ENCODE measurements at regions not wholly inside any gene's neighbourhood (a gene's known extent, or its start where the extent isn't known, plus 50 kb on each side); places are given as distances from the start of the nearest gene placed in this dataset.

DNA sequence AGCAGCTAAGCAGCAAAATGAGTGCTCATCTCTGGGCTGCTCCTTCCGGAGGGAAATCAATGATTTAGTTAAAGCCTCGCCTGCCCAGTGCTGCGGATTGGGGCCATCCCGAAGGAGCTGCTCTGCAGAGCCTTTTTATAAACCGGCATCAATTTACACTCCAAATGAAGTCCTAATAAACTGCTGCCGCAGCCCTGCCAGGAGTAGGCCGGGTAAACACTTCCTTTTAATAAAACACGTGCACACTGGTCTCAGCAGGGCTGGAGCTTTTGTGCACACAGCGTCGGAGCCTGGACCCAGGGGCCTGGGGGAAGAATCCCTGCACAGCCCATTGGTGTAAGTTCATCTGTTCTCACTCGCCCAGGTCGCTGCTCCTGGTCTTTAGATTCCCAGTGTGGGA lies 79.6 kb upstream of the HS3ST2 start:
- Mint-ChIP-seq H3K27ac (no peak overlapping the region), H3K27me3 (peaks cover 4% of the 10 kb centered on the region), H3K4me1 (no peaks in the 10 kb centered on the region)

GRCh38 chr16:22736791-22737190 lies 77.2 kb upstream of the HS3ST2 start:
- H3K36me3 Mint-ChIP-seq: no peaks in the 10 kb centered on the region

More for the DNA sequence above, 79.6 kb upstream of the HS3ST2 start:
- DNase-seq: no peak
- H3K9me3 Mint-ChIP-seq: no peaks in the 10 kb centered on the region
- no peak for ATAC-seq (ENCODE audit: low read depth)
- H3K4me3 Mint-ChIP-seq: no peak overlapping the region
- H3K36me3 Mint-ChIP-seq: no peaks in the 10 kb centered on the region
- POLR2A ChIA-PET: no interaction called here

DNA sequence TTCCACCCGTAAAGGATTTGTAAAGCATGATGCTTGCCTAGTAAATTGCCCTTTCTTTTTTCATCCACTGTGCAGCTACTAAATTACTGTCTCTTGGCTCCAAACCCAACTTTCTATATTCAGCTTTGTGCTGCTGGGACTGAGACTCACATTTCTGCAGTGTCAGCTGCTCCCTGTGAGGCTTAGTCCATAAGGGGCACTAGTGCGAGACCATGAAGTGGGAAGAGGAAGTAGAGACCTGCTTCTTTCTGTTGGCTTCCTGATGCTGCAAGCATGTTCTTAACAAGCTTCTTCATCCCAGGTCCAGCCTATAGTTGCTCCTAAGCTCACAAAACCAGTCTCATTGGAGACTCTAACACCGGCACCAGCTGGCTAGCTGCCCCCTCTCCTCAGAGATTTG lies 74.9 kb upstream of the HS3ST2 start:
- H3K9me3 Mint-ChIP-seq: peaks cover 2% of the 10 kb centered on the region
- peaks cover 2% of the 10 kb centered on the region for H3K27me3 Mint-ChIP-seq
- DNase-seq (no peak), ATAC-seq (ENCODE audit: low read depth) (no peak)
- H3K27ac Mint-ChIP-seq: no peak overlapping the region
- H3K4me1 Mint-ChIP-seq: no peaks in the 10 kb centered on the region
- no peak overlapping the region for H3K4me3 Mint-ChIP-seq
- H3K36me3 Mint-ChIP-seq: no peaks in the 10 kb centered on the region
- POLR2A ChIA-PET: no interaction called here

More at GRCh38 chr16:22736791-22737190, 77.2 kb upstream of the HS3ST2 start:
- DNase-seq (no peak), ATAC-seq (ENCODE audit: low read depth) (no peak)
- Mint-ChIP-seq H3K9me3 (no peaks in the 10 kb centered on the region), H3K27me3 (peaks cover 2% of the 10 kb centered on the region), H3K27ac (no peak overlapping the region), H3K4me1 (no peaks in the 10 kb centered on the region), H3K4me3 (no peak overlapping the region)
- POLR2A ChIA-PET: no interaction called here

GRCh38 chr16:22743401-22743800 lies 70.6 kb upstream of the HS3ST2 start:
- H3K4me3 Mint-ChIP-seq: no peak overlapping the region
- DNase-seq (no peak), ATAC-seq (ENCODE audit: low read depth) (no peak)
- peaks cover 2% of the 10 kb centered on the region for H3K27me3 Mint-ChIP-seq
- no peaks in the 10 kb centered on the region for H3K4me1 Mint-ChIP-seq
- H3K27ac Mint-ChIP-seq: no peak overlapping the region
- peaks cover 5% of the 10 kb centered on the region for H3K9me3 Mint-ChIP-seq
- H3K36me3 Mint-ChIP-seq: no peaks in the 10 kb centered on the region
- POLR2A ChIA-PET: no interaction called here

DNA sequence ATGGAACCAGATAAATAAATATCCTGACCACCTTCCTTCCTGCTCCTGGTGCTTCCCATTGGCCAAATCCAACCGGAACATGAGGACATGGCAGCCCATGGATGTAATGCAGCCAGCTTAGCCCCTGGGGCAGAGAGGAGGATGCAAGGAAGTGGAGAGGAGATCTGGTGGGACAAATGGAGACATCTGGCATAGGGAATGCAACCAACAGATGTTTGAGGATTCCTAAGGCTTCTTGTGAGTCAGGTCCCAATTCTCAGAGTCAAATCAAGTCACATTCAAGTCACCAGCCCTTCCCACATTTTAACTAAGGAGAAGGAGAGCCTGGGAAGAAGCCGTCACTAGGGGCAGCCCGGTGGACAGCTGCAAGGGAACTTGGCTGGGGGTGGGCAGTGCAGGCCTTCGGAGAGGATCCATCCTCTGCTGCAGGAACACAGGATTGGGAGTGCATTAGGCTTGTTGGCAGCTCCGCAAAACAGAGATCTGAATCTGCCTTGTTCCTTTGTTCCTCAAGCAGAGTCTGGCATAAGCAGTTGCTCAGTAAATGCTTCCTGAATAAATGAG lies 62.8 kb upstream of the HS3ST2 start:
- Mint-ChIP-seq H3K27me3 (peaks cover 7% of the 10 kb centered on the region), H3K36me3 (no peaks in the 10 kb centered on the region), H3K9me3 (no peaks in the 10 kb centered on the region), H3K27ac (no peak overlapping the region), H3K4me1 (no peaks in the 10 kb centered on the region), H3K4me3 (no peak overlapping the region)
- POLR2A ChIA-PET: no interaction called here
- ATAC-seq (ENCODE audit: low read depth) (no peak), DNase-seq (no peak)

GRCh38 chr16:22751685-22752084 lies 62.3 kb upstream of the HS3ST2 start:
- Mint-ChIP-seq H3K4me3 (no peak overlapping the region), H3K9me3 (no peaks in the 10 kb centered on the region)

DNA sequence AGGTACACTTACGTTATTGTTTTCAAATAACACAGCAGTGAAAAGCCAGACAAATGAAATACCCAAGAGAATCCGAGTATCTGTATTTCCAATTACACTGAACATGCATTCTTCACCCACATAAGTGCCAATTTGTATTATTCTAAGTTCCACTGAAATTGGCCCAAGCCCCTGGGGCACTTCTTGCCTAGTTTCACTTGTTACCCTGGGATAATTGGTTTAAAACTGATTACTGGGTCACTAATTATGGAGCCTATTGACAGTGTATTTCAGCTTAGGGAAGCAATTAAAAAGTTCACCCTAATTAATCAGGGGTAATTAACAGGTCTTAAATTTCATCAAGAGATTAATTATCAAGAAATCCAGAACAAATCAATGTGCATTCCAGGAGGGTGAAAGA lies 60.5 kb upstream of the HS3ST2 start:
- H3K9me3 Mint-ChIP-seq: no peaks in the 10 kb centered on the region
- no peak for DNase-seq
- no peaks in the 10 kb centered on the region for H3K36me3 Mint-ChIP-seq
- no peak for ATAC-seq (ENCODE audit: low read depth)
- peaks cover 10% of the 10 kb centered on the region for H3K27me3 Mint-ChIP-seq
- H3K4me1 Mint-ChIP-seq: no peaks in the 10 kb centered on the region
- H3K4me3 Mint-ChIP-seq: no peak overlapping the region
- POLR2A ChIA-PET: no interaction called here
- H3K27ac Mint-ChIP-seq: no peak overlapping the region

More at GRCh38 chr16:22751685-22752084, 62.3 kb upstream of the HS3ST2 start:
- Mint-ChIP-seq H3K4me1 (no peaks in the 10 kb centered on the region), H3K27ac (no peak overlapping the region), H3K36me3 (no peaks in the 10 kb centered on the region), H3K27me3 (peaks cover 10% of the 10 kb centered on the region)
- ATAC-seq (ENCODE audit: low read depth): no peak
- DNase-seq: no peak
- POLR2A ChIA-PET: no interaction called here

GRCh38 chr16:22754577-22754976 lies 59.4 kb upstream of the HS3ST2 start:
- Mint-ChIP-seq H3K36me3 (no peaks in the 10 kb centered on the region), H3K9me3 (no peaks in the 10 kb centered on the region), H3K27ac (no peak overlapping the region), H3K27me3 (peaks cover 10% of the 10 kb centered on the region), H3K4me1 (no peaks in the 10 kb centered on the region), H3K4me3 (no peak overlapping the region)
- DNase-seq (no peak), ATAC-seq (ENCODE audit: low read depth) (no peak)
- POLR2A ChIA-PET: no interaction called here

GRCh38 chr16:22757202-22757601 lies 56.8 kb upstream of the HS3ST2 start:
- no peaks in the 10 kb centered on the region for H3K4me1 Mint-ChIP-seq
- no peaks in the 10 kb centered on the region for H3K9me3 Mint-ChIP-seq
- peaks cover 8% of the 10 kb centered on the region for H3K27me3 Mint-ChIP-seq
- H3K4me3 Mint-ChIP-seq: no peak overlapping the region
- ATAC-seq (ENCODE audit: low read depth) (no peak), DNase-seq (no peak)
- POLR2A ChIA-PET: no interaction called here
- no peak overlapping the region for H3K27ac Mint-ChIP-seq
- no peaks in the 10 kb centered on the region for H3K36me3 Mint-ChIP-seq

GRCh38 chr16:22762486-22762885 lies 51.5 kb upstream of the HS3ST2 start:
- POLR2A ChIA-PET: no interaction called here
- no peak overlapping the region for H3K4me3 Mint-ChIP-seq
- no peak for ATAC-seq (ENCODE audit: low read depth)
- H3K9me3 Mint-ChIP-seq: no peaks in the 10 kb centered on the region
- no peaks in the 10 kb centered on the region for H3K36me3 Mint-ChIP-seq
- no peak overlapping the region for H3K27ac Mint-ChIP-seq
- H3K4me1 Mint-ChIP-seq: no peaks in the 10 kb centered on the region
- no peaks in the 10 kb centered on the region for H3K27me3 Mint-ChIP-seq
- DNase-seq: no peak

DNA sequence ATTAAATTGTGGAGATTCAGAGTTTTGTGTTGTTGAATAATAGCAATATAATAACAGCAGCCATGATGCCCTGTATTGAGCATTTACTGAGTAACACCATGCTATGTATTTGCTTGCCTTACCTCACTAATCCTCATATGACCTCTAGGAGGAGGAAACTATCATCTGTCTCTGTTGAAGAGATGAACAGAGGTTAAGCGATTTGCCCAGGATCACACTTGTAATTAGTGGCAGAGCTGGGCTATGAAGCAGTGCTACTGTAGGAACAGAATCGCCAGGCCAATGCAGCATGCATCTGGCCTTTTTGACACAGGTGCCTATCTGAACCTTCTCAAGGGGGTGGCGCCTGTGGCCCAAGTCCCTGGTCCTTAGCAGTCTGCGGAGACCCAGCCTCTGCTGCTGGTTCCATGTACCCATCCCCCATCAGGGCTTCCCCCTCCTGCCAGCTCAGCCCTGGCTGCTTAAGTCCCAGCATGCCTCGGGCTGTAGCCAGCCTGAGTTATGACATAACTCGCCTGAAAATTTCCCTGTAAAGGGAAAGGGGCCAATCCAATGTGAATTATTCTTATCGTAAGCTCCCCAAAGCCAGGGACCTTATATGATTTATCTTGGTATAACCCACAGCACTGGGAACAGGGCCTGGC lies 50.4 kb upstream of the HS3ST2 start:
- no peak for DNase-seq

More for the DNA sequence above, 50.4 kb upstream of the HS3ST2 start:
- Mint-ChIP-seq H3K4me3 (no peak overlapping the region), H3K4me1 (no peaks in the 10 kb centered on the region), H3K36me3 (no peaks in the 10 kb centered on the region), H3K27me3 (no peaks in the 10 kb centered on the region), H3K9me3 (no peaks in the 10 kb centered on the region), H3K27ac (no peak overlapping the region)
- POLR2A ChIA-PET: no interaction called here
- no peak for ATAC-seq (ENCODE audit: low read depth)
